ENCODE measurements at regions not wholly inside any gene's neighbourhood (a gene's known extent, or its start where the extent isn't known, plus 50 kb on each side); places are given as distances from the start of the nearest gene placed in this dataset.
"Not testable (repeated sequence)": the region's sequence is repeated elsewhere in the genome, so short reads cannot be mapped to it uniquely, and the experiment has no call there.

GRCh38 chr17:33688771-33689170 is 395.7 kb upstream of the ASIC2 start:
- in situ Hi-C loops (cut with HindIII; ENCODE audit: low pct_unique_long_range_greater_than_20kb, low sequenced_read_pairs): no loop called here

GRCh38 chr17:33689725-33690124 is 396.6 kb upstream of the ASIC2 start:
- DNase-seq (ENCODE audit: low read depth): no peak
- in situ Hi-C loops (cut with HindIII; ENCODE audit: low pct_unique_long_range_greater_than_20kb, low sequenced_read_pairs): no loop called here

More at GRCh38 chr17:33688771-33689170, 395.7 kb upstream of the ASIC2 start:
- DNase-seq (ENCODE audit: low read depth): no peak

GRCh38 chr17:33695431-33695830 is 402.3 kb upstream of the ASIC2 start:
- in situ Hi-C loops (cut with HindIII; ENCODE audit: low pct_unique_long_range_greater_than_20kb, low sequenced_read_pairs): no loop called here
- DNase-seq (ENCODE audit: low read depth): no peak

DNA sequence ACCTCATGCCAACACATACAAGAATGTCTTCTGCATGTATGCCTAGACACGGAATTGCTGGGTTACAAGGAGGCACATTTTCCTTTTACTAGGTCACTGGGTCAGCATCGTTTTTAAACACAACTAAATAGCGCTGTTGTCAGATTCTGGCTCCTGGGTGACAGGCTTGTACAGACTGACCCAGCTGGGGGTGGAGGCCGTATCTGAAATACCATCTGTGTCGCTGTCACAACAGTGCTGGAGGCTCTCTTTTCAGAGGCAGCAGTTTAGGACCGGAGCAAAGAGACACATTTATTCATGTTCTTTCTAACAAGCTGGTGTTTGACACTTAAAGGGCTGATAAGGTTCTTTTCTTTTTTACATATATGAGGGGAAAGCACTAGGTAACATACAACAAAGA is 403.0 kb upstream of the ASIC2 start:
- DNase-seq (ENCODE audit: low read depth): no peak
- in situ Hi-C loops (cut with HindIII; ENCODE audit: low pct_unique_long_range_greater_than_20kb, low sequenced_read_pairs): no loop called here

DNA sequence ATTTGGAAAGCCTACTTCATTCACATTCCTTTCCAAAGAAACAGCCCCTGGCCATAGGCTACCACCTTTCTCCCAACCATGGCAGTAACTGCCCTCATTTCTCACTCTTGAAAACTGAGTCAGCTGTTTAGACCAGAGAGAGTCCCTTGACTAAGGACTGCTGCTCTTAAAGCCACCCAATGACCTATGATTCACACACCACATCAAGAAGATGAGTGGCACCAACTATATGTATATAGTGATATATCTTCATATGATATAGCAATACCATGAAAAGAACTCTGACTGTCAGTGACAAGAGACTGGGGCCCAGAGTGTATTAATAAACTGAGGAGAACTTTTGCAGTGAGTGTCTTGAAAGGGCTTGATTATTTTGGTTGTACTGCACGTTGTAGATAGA is 404.5 kb upstream of the ASIC2 start:
- no peak for DNase-seq (ENCODE audit: low read depth)
- in situ Hi-C loops (cut with HindIII; ENCODE audit: low pct_unique_long_range_greater_than_20kb, low sequenced_read_pairs): no loop called here

DNA sequence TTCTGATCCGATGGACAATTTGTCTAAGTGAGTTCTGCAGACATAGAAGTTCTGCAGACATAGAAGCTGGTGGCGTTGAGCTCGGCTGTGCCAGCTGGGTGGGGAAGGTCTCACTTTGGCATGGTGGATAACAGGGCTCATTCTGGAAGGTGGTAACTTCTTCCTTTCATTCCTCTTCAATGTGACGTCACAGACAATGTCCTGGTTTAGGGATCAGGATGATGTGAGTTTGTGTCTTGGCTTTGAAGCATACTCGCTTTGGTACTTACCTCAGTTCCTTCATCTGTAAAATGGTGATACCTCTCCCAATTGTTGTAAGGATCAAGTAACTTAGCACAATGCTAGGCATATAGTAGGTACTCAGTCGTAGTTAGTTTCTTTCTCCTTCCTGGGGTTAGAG is 408.8 kb upstream of the ASIC2 start:
- no peak for DNase-seq (ENCODE audit: low read depth)
- in situ Hi-C loops (cut with HindIII; ENCODE audit: low pct_unique_long_range_greater_than_20kb, low sequenced_read_pairs): no loop called here

DNA sequence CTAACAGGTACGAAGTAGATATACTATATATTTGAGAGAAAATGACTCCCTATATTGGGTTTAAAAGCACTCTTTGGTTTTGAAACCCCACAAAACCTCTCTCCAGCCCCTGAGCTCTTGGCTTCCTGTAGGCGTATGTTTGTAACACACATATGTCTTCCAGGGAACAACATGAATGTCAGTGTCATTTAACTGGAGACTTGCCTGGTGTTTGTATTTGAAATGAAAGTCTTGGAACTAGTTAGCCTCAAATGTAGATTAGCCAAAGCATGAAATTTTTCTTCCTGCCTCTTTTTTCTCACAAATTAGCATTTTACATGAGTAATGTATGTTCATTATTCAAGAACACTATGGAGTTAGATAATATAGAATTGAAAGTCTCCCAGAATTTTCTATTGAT is 411.8 kb upstream of the ASIC2 start:
- no peak for DNase-seq (ENCODE audit: low read depth)
- in situ Hi-C loops (cut with HindIII; ENCODE audit: low pct_unique_long_range_greater_than_20kb, low sequenced_read_pairs): no loop called here

DNA sequence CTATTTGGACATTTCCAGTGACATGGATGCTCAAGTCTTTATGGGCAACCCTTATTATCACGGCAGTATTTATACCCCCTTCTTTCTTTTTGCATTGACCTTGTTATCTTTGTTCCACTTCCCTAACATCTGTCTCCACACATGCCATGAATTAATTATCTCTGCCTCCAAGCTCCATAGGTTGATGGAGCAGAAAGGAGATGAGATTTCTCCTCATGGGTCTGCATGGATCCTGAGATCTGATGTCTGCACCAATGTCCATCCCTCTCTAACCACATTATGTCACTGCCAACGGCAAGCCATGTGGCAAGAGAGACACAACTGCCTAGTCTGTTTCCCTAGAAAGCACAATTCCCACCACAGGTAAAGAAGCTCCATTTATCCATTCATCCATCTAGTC is 416.8 kb upstream of the ASIC2 start:
- no peak for DNase-seq (ENCODE audit: low read depth)
- in situ Hi-C loops (cut with HindIII; ENCODE audit: low pct_unique_long_range_greater_than_20kb, low sequenced_read_pairs): no loop called here

DNA sequence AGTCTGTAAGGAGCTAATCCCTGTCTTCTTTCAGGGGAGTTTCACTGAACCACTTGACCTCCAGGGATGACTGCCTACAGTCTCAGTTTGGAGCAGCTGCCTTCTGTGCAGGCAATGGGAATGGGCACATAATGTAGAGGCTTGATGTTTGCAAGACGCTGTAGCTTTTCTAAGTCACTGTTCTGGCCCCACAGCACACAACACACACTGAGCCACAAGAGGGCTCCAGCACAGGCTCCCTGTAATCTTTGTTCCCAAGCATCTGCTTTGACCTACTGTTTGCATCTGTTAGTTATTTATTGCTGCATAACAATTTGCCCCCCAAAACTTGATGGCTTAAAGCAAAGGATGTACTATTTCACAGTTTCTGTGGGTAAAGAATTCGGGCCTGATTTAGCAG is 419.0 kb upstream of the ASIC2 start:
- in situ Hi-C loops (cut with HindIII; ENCODE audit: low pct_unique_long_range_greater_than_20kb, low sequenced_read_pairs): no loop called here
- DNase-seq (ENCODE audit: low read depth): no peak

DNA sequence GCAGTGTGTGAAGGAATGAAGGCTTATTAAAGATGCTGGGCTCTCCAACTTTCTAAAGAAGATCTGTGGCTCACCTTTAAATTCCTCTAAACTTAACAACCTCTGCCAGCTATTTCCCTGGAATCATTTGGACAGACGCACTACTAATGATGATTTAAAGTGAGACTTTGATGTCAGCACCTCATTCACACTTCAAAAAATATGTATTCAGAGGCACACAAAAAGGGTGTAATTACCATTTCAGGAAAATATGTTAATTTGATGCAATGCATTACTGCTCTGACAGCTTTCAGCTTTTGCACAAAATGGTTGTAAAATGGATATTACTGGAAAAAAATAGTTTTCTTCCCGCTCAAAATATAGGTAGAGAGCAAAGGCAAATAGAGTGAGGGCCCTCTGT is 423.9 kb upstream of the ASIC2 start:
- in situ Hi-C loops (cut with HindIII; ENCODE audit: low pct_unique_long_range_greater_than_20kb, low sequenced_read_pairs): no loop called here
- DNase-seq (ENCODE audit: low read depth): no peak

DNA sequence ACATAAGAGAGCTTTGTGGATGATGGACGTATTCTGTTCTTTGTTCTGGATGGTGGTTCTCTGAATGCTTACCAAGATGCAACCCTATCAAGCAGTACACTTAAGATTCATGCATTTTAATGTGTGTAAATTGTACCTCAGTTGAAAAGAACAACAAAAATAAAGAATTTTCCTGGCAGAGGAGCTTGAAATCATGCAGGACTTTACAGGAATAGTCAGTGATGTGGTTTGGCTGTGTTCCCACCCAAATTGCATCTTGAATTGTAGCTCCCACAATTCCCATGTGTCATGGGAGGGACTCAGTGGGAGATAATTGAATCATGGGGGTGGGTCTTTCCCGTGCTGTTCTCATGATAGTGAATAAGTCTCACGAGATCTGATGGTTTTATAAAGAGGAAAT is 430.6 kb upstream of the ASIC2 start:
- DNase-seq (ENCODE audit: low read depth); in situ Hi-C loops (cut with HindIII; ENCODE audit: low pct_unique_long_range_greater_than_20kb, low sequenced_read_pairs): not testable (repeated sequence)

DNA sequence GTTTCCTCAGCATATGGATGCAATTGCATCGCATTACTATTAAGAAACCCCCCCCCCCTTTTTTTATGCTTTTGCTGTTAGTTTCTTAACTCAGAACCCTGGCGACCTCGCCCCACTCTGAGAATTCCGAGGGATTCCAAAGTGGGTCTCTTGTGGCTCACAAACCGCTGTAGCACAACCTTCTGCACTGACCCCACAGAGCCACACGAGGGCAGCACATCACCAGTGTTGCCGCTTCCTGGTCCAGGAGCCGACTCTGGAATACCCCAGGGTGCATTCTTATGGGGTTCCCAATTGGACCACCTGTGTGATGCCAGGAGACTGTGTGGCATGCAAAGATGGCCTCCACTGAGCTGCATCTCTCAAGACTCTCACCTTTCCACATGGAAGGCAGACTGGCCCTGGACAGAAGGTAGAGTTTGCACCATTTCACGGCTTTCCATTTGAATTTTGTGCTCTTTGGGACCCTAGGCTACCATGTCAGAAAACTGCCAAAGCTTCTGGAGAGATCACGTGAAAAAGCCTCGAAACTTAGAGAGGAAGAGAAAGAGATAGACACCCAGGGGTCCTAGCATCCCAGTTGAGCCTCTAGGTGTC is 432.7 kb upstream of the ASIC2 start:
- in situ Hi-C loops (cut with HindIII; ENCODE audit: low pct_unique_long_range_greater_than_20kb, low sequenced_read_pairs): no loop called here
- DNase-seq (ENCODE audit: low read depth): peak; percentile 7

DNA sequence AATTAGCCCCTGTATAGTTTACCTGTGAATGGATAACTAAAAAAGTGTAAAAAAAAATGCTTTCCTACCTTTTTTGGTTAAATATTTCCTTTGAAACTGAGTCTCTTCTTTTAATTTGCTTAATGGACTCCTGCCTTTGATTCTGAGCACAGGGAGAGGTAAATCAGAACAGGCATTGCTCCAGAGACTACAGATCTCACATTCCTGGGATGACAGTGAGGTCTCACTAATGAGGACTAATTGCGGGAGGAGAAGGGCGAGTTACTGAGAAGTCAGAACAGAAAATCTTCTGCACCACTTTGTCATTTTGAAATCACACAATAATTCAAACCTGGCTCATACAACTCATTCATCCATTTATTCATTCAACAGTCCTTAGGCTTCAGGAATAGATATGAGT is 437.0 kb upstream of the ASIC2 start:
- DNase-seq (ENCODE audit: low read depth): no peak

GRCh38 chr17:33732116-33732515 is 439.0 kb upstream of the ASIC2 start:
- in situ Hi-C loops (cut with HindIII; ENCODE audit: low pct_unique_long_range_greater_than_20kb, low sequenced_read_pairs): no loop called here

More for the DNA sequence above, 437.0 kb upstream of the ASIC2 start:
- in situ Hi-C loops (cut with HindIII; ENCODE audit: low pct_unique_long_range_greater_than_20kb, low sequenced_read_pairs): no loop called here

DNA sequence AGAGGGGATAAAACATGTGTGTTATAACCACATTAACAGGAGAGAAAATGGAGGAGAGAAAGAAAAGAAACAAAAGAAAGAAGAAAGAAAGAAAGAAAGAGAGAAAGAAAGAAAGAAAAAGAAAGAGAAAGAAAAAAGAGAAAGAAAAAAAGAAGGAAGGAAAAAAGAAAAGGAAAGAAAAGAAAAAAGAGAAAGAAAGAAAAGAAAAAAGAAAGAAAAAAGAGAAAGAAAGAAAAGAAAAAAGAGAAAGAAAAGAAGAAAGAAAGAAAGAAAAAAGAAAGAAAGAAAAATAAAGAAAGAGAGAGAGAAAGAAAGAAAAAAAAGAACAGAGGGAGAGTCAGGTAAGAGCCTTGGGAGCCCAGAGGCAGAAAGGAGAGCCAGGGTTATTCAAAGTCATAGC is 446.6 kb upstream of the ASIC2 start:
- in situ Hi-C loops (cut with HindIII; ENCODE audit: low pct_unique_long_range_greater_than_20kb, low sequenced_read_pairs): no loop called here
- no peak for DNase-seq (ENCODE audit: low read depth)

More at GRCh38 chr17:33732116-33732515, 439.0 kb upstream of the ASIC2 start:
- DNase-seq (ENCODE audit: low read depth): peak; percentile 23

GRCh38 chr17:33745047-33745760 is 452.1 kb upstream of the ASIC2 start:
- DNase-seq (ENCODE audit: low read depth): no peak
- in situ Hi-C loops (cut with HindIII; ENCODE audit: low pct_unique_long_range_greater_than_20kb, low sequenced_read_pairs): no loop called here

DNA sequence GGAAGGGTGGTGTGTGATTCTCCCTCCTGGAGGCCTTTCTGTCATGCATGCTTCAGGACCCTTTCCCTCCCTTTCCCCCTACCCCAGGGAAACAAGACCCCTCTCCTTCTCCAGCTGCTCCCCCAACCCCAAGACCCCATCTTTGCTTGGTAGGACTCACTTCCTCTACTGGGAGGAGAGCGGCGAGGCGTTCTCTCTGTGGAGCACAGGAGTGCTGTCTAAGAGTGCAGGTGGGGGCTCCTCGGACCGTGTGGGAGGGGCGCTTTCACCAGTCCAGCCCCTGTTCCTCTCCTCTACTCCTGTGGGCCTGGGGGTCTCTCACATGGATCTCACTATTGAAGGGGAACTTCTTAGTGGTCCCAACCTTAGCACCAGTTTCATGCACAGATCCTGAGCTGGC is 456.1 kb upstream of the ASIC2 start:
- in situ Hi-C loops (cut with HindIII; ENCODE audit: low pct_unique_long_range_greater_than_20kb, low sequenced_read_pairs): no loop called here
- DNase-seq (ENCODE audit: low read depth): no peak

DNA sequence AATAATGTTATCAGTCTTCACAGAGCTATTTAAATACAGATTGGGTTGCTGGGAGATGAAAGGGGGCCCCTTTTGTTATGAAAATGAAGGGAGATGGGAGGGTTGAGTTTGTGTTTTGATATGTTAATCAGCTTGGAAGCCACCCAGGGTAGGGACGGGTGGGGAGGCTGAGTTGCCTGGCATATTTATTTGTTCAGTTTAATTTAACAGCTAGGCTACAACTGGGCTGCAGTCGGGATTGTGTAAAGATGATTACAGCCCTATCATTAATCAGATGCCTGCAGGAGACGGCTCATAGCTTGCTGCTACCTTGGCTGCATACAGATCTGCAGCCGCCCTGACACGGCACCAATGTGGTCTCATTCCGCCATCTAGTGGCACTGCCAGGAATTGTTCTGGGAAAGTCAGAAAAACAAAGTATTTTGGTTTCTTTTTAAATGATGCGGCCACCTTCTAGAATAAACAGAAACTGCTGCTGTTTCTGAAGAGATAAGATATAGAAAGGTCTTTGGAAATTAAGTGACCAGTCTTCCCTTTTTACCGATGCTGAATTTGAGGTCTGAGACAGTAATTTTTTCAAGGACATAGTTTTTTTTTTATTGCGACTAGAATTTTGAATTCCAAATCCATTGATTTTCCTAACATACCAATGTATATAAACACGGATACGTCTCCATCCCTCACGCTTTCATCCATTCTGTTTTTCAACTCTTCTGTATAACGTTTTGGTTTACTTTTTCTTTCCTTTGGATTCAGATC is 458.0 kb upstream of the ASIC2 start:
- peak; percentile 44 for DNase-seq (ENCODE audit: low read depth)
- in situ Hi-C loops (cut with HindIII; ENCODE audit: low pct_unique_long_range_greater_than_20kb, low sequenced_read_pairs): no loop called here

DNA sequence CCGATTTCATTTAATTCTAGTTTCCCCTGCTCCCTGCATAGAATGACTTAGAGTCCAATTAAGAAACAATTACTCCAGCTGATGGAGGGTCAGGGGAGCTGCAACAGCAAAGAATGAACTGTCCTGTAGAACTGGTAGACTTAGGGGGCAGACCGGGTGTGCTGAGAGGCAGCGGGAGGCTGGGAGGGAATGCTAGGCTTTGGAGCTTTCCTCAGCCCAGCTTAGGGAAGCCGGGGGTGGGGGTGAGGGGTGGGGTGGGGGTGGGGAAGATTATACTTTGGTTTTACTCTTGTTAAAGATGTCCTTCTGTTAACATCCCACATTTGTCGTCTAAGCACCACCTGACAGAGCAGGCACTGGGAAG is 458.6 kb upstream of the ASIC2 start:
- in situ Hi-C loops (cut with HindIII; ENCODE audit: low pct_unique_long_range_greater_than_20kb, low sequenced_read_pairs): no loop called here
- DNase-seq (ENCODE audit: low read depth): no peak

DNA sequence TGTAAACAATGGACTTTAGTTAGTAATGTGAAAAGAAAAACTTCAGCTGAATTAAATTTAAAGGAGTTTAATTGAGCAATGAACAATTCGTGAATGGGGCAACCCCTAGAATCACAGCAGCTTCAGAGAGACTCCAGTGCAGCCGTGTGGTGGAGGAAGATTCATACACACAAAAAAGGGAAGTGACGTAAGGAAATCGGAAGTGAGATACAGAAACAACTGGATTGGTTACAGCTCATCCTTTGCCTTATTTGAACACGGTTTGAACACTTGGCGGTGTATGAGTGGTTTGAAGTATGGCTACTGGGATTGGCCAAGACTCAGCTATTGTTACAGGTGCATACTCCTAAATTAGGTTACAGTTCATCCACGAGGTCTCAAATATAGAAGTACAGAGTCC is 460.4 kb upstream of the ASIC2 start:
- in situ Hi-C loops (cut with HindIII; ENCODE audit: low pct_unique_long_range_greater_than_20kb, low sequenced_read_pairs): no loop called here
- DNase-seq (ENCODE audit: low read depth): no peak

All from Caki2 (cell line).